K562 (cell line): ENCODE measurements at regions not wholly inside any gene's neighbourhood (a gene's known extent, or its start where the extent isn't known, plus 50 kb on each side); places are given as distances from the start of the nearest gene placed in this dataset.

Experiments used
- BCLAF1 ChIP-seq, 2 experiments: fragments of 450-650 bp in 1 of 2; IDR thresholded peaks; 2 replicates each; pipeline ENCODE4 v1.6.1; 2011 to 2017; ENCODE audit warnings: low read depth in 2 of 2, antibody characterized with exemption in 1 of 2, borderline replicate concordance in 1 of 2, low read length in 1 of 2, mild to moderate bottlenecking in 1 of 2, mixed read lengths in 1 of 2; ENCODE audit not compliant: control insufficient read depth in 1 of 2
- CHD1 ChIP-seq: fragments of 200-600 bp; sonication (generic); IDR thresholded peaks from one replicate; pipeline ENCODE4 v1.6.1; 2012; ENCODE audit warnings: mild to moderate bottlenecking, moderate library complexity, low read length, inconsistent platforms
- DIDO1 ChIP-seq: fragments of 450-650 bp; IDR thresholded peaks from 2 replicates; pipeline ENCODE4 v1.6.1; 2016; ENCODE audit warnings: low read depth, missing biosample characterization, missing genetic modification characterization
- DMBX1 ChIP-seq: fragments of 250-450 bp; sonication (Bioruptor Pico); IDR thresholded peaks from 2 replicates; pipeline ENCODE4 v1.8.0; 2022; ENCODE audit warnings: inconsistent platforms, mild to moderate bottlenecking, moderate library complexity, borderline replicate concordance
- ETS2 ChIP-seq: IDR thresholded peaks from 2 replicates; pipeline ENCODE4 v1.6.1; 2016; ENCODE audit warnings: borderline replicate concordance, missing genetic modification characterization, mild to moderate bottlenecking, moderate library complexity, missing compliant biosample characterization; ENCODE audit not compliant: poor library complexity, severe bottlenecking
- EZH2 ChIP-seq: IDR thresholded peaks from 2 replicates; pipeline ENCODE4 v1.6.1; 2012; ENCODE audit warnings: low read depth, mild to moderate bottlenecking, inconsistent platforms, low read length, borderline replicate concordance
- HES1 ChIP-seq: fragments of 450-650 bp; IDR thresholded peaks from 2 replicates; pipeline ENCODE4 v1.6.1; 2016; ENCODE audit warnings: low read depth, mild to moderate bottlenecking, moderate library complexity
- HMGXB4 ChIP-seq: sonication (generic); formaldehyde crosslinking; IDR thresholded peaks from 2 replicates; pipeline ENCODE4 v1.8.1; 2023; ENCODE audit warnings: mild to moderate bottlenecking, missing genetic modification reagents
- MEF2D ChIP-seq: conservative IDR thresholded peaks from 2 replicates; pipeline ENCODE4 v1.6.1; 2016; ENCODE audit warnings: low read depth, missing genetic modification characterization, missing compliant biosample characterization
- MIER1 ChIP-seq: fragments of 450-650 bp; IDR thresholded peaks from 2 replicates; pipeline ENCODE4 v1.6.1; 2016; ENCODE audit warnings: antibody characterized with exemption, mild to moderate bottlenecking, low read depth
- MTA2 ChIP-seq: fragments of 450-650 bp; IDR thresholded peaks from 2 replicates; pipeline ENCODE4 v1.6.1; 2016; ENCODE audit warnings: low read depth
- NR2C2 ChIP-seq, 2 experiments: fragments of 200-800 bp in 1 of 2; sonication (Bioruptor generic) in 1 of 2; sonication (generic) in 1 of 2; formaldehyde crosslinking in 1 of 2; IDR thresholded peaks; 2 replicates each; pipeline versions ENCODE4 v1.6.1 to v1.8.0; 2016 to 2022; ENCODE audit warnings: mild to moderate bottlenecking in 1 of 2, missing compliant biosample characterization in 1 of 2, missing genetic modification characterization in 1 of 2, missing genetic modification reagents in 1 of 2
- POLR2H ChIP-seq: IDR thresholded peaks from 2 replicates; pipeline ENCODE4 v1.6.1; 2016; ENCODE audit warnings: missing genetic modification characterization, low read depth, mild to moderate bottlenecking, control low read depth, missing compliant biosample characterization, moderate library complexity
- RNF2 ChIP-seq: sonication (generic); IDR thresholded peaks from 2 replicates; pipeline ENCODE4 v1.6.1; 2016
- SIRT6 ChIP-seq: IDR thresholded peaks from one replicate; pipeline ENCODE4 v1.6.1; 2012; ENCODE audit warnings: low read depth, mild to moderate bottlenecking, control low read depth, inconsistent platforms, low read length, moderate library complexity
- U2AF1 ChIP-seq: fragments of 200-400 bp; formaldehyde crosslinking; optimal IDR thresholded peaks from 2 replicates; pipeline ENCODE3; 2017; ENCODE audit warnings: mild to moderate bottlenecking, low read depth, low read length, moderate library complexity
- XRCC4 ChIP-seq: IDR thresholded peaks from one replicate; pipeline ENCODE4 v1.6.1; 2011; ENCODE audit not compliant: insufficient read depth, insufficient read length; ENCODE audit errors: extremely low read depth
- ZBTB34 ChIP-seq: fragments of 250-450 bp; sonication (Bioruptor Pico); IDR thresholded peaks from 2 replicates; pipeline ENCODE4 v1.8.0; 2021; ENCODE audit warnings: mild to moderate bottlenecking, moderate library complexity
- ZNF143 ChIP-seq: sonication (generic); formaldehyde crosslinking; IDR thresholded peaks from 2 replicates; pipeline ENCODE4 v1.9.0; 2022; ENCODE audit warnings: mild to moderate bottlenecking, missing genetic modification reagents
- ZNF263 ChIP-seq: sonication (generic); formaldehyde crosslinking; IDR thresholded peaks from 2 replicates; pipeline ENCODE4 v1.8.0; 2022; ENCODE audit warnings: mild to moderate bottlenecking, missing genetic modification reagents, borderline replicate concordance

- TF ChIP-seq U2AF1, result no peak
- TF ChIP-seq MTA2, result peak; percentile 35; the same call in 1 of the 2 replicates
- TF ChIP-seq DMBX1 (CRISPR knock-in tag), result peak; percentile 65
- TF ChIP-seq HES1, result peak; percentile 61; the same call in 1 of the 2 replicates
- no peak for TF ChIP-seq EZH2
- no peak for TF ChIP-seq SIRT6
- TF ChIP-seq MIER1, result no peak
- TF ChIP-seq MEF2D (tag), result 0 out of 2 replicates have a peak, but pooled peaks have one; percentile 62
- TF ChIP-seq ZNF263, result peak; percentile 76; the same call in 1 of the 2 replicates
- TF ChIP-seq BCLAF1 (IDR thresholded peaks at IDR 0.05; ENCODE audit: borderline replicate concordance in 1 of 2, control insufficient read depth in 1 of 2, low read depth in 2 of 2, low read length in 1 of 2), result no peak
- TF ChIP-seq DIDO1 (tag), result no peak
- TF ChIP-seq RNF2, result peak; percentile 91
- TF ChIP-seq POLR2H (tag), result no peak
- TF ChIP-seq ETS2 (tag), result no peak
- no peak for TF ChIP-seq NR2C2 (CRISPR knock-in tag; IDR thresholded peaks at IDR 0.05)
- TF ChIP-seq NR2C2 (tag; IDR thresholded peaks at IDR 0.05), result no peak
- no peak; the same call in 1 of the 2 replicates for TF ChIP-seq ZNF143 (CRISPR knock-in tag)
- no peak for TF ChIP-seq CHD1
- no peak for TF ChIP-seq ZBTB34 (CRISPR knock-in tag)
- TF ChIP-seq XRCC4, result no peak
- no peak for TF ChIP-seq HMGXB4 (CRISPR knock-in tag)
These were observed 190.0 kb upstream of the CIBAR2 start (continued) for GRCh38 chr16:85302018-85302847.
